HUES6 (cell line): ENCODE measurements at regions not wholly inside any gene's neighbourhood (a gene's known extent, or its start where the extent isn't known, plus 50 kb on each side); places are given as distances from the start of the nearest gene placed in this dataset.

ENCODE experiments used
- H3K27ac ChIP-seq: 2 replicates; pipeline ENCODE4 v1.7.0; 2013; ENCODE audit warnings: low read depth, mild to moderate bottlenecking, low read length, inconsistent platforms
- H3K27me3 ChIP-seq: 2 replicates; pipeline ENCODE4 v1.6.1; 2013; ENCODE audit warnings: low read length; ENCODE audit not compliant: control insufficient read depth, insufficient read depth
- H3K36me3 ChIP-seq: 2 replicates; pipeline ENCODE4 v1.6.1; 2013; ENCODE audit warnings: low read length; ENCODE audit not compliant: control insufficient read depth, insufficient read depth
- H3K4me1 ChIP-seq: 2 replicates; pipeline ENCODE4 v1.6.1; 2013; ENCODE audit warnings: low read length; ENCODE audit not compliant: control insufficient read depth, insufficient read depth
- H3K4me3 ChIP-seq: 2 replicates; pipeline ENCODE4 v1.5.1; 2013; ENCODE audit warnings: low read depth, low read length
- H3K9ac ChIP-seq: one replicate; pipeline ENCODE4 v1.6.1; 2013; ENCODE audit warnings: mild to moderate bottlenecking, low read length
- H3K9me3 ChIP-seq: 2 replicates; pipeline ENCODE4 v1.6.1; 2013; ENCODE audit warnings: low read depth, low read length; ENCODE audit not compliant: control insufficient read depth, insufficient read depth

- Histone ChIP-seq H3K4me3 (no peak overlapping the region), H3K27ac (no peak overlapping the region), H3K36me3 (no peaks in the 10 kb centered on the region), H3K9ac (no peak overlapping the region), H3K4me1 (peaks cover 10% of the 10 kb centered on the region), H3K9me3 (no peaks in the 10 kb centered on the region), H3K27me3 (no peaks in the 10 kb centered on the region)
Measured at GRCh38 chr17:70675070-70675590, 505.8 kb downstream of the KCNJ2 start.

- H3K4me3 ChIP-seq: no peak overlapping the region
- no peaks in the 10 kb centered on the region for H3K36me3 ChIP-seq
Measured at GRCh38 chr17:70677783-70678647, 508.7 kb downstream of the KCNJ2 start.

GRCh38 chr17:70678889-70679288 lies 509.6 kb downstream of the KCNJ2 start:
- no peak overlapping the region for H3K4me3 ChIP-seq
- no peaks in the 10 kb centered on the region for H3K9me3 ChIP-seq
- H3K27me3 ChIP-seq: no peaks in the 10 kb centered on the region

More at GRCh38 chr17:70677783-70678647, 508.7 kb downstream of the KCNJ2 start:
- H3K9me3 ChIP-seq: no peaks in the 10 kb centered on the region
- H3K27me3 ChIP-seq: no peaks in the 10 kb centered on the region
- no peak overlapping the region for H3K27ac ChIP-seq
- H3K4me1 ChIP-seq: peaks cover 10% of the 10 kb centered on the region
- H3K9ac ChIP-seq: no peak overlapping the region

GRCh38 chr17:70683936-70684335 lies 514.6 kb downstream of the KCNJ2 start:
- Histone ChIP-seq H3K27ac (no peak overlapping the region), H3K9me3 (peaks cover 2% of the 10 kb centered on the region; the same call in 1 of the 2 replicates), H3K4me1 (peaks cover 8% of the 10 kb centered on the region; the same call in 1 of the 2 replicates), H3K4me3 (no peak overlapping the region), H3K9ac (no peak overlapping the region), H3K27me3 (no peaks in the 10 kb centered on the region), H3K36me3 (no peaks in the 10 kb centered on the region)

More at GRCh38 chr17:70678889-70679288, 509.6 kb downstream of the KCNJ2 start:
- Histone ChIP-seq H3K36me3 (no peaks in the 10 kb centered on the region), H3K4me1 (peaks cover 14% of the 10 kb centered on the region), H3K9ac (no peak overlapping the region), H3K27ac (no peak overlapping the region)

GRCh38 chr17:70687421-70687820 lies 518.1 kb downstream of the KCNJ2 start:
- H3K9ac ChIP-seq: no peak overlapping the region
- H3K36me3 ChIP-seq: no peaks in the 10 kb centered on the region
- H3K27me3 ChIP-seq: no peaks in the 10 kb centered on the region
- peaks cover 8% of the 10 kb centered on the region; the same call in 1 of the 2 replicates for H3K4me1 ChIP-seq
- peaks cover 2% of the 10 kb centered on the region; the same call in 1 of the 2 replicates for H3K9me3 ChIP-seq
- H3K4me3 ChIP-seq: no peak overlapping the region
- H3K27ac ChIP-seq: no peak overlapping the region

- Histone ChIP-seq H3K36me3 (no peaks in the 10 kb centered on the region), H3K27me3 (no peaks in the 10 kb centered on the region), H3K9me3 (no peaks in the 10 kb centered on the region), H3K4me3 (no peak overlapping the region), H3K4me1 (no peaks in the 10 kb centered on the region), H3K9ac (no peak overlapping the region), H3K27ac (no peak overlapping the region)
Measured at GRCh38 chr17:70691150-70691549, 521.8 kb downstream of the KCNJ2 start.

GRCh38 chr17:70699408-70699807 lies 530.1 kb downstream of the KCNJ2 start:
- no peaks in the 10 kb centered on the region for H3K36me3 ChIP-seq
- no peak overlapping the region for H3K27ac ChIP-seq
- H3K9me3 ChIP-seq: 0 out of 2 replicates have a peak, but pooled peaks cover 5% of the 10 kb centered on the region
- no peak overlapping the region for H3K4me3 ChIP-seq
- H3K27me3 ChIP-seq: no peaks in the 10 kb centered on the region
- no peak overlapping the region for H3K9ac ChIP-seq
- no peaks in the 10 kb centered on the region for H3K4me1 ChIP-seq

- Histone ChIP-seq H3K27ac (no peak overlapping the region), H3K36me3 (no peaks in the 10 kb centered on the region), H3K9me3 (0 out of 2 replicates have a peak, but pooled peaks cover 5% of the 10 kb centered on the region)
Measured at GRCh38 chr17:70702683-70703255, 533.4 kb downstream of the KCNJ2 start.

GRCh38 chr17:70709596-70709995 lies 540.3 kb downstream of the KCNJ2 start:
- H3K9ac ChIP-seq: no peak overlapping the region
- H3K36me3 ChIP-seq: no peaks in the 10 kb centered on the region
- no peak overlapping the region for H3K4me3 ChIP-seq
- no peaks in the 10 kb centered on the region for H3K27me3 ChIP-seq
- H3K4me1 ChIP-seq: no peaks in the 10 kb centered on the region
- H3K27ac ChIP-seq: no peak overlapping the region
- H3K9me3 ChIP-seq: no peaks in the 10 kb centered on the region

More at GRCh38 chr17:70702683-70703255, 533.4 kb downstream of the KCNJ2 start:
- H3K27me3 ChIP-seq: no peaks in the 10 kb centered on the region
- no peaks in the 10 kb centered on the region for H3K4me1 ChIP-seq
- no peak overlapping the region for H3K4me3 ChIP-seq
- H3K9ac ChIP-seq: no peak overlapping the region

GRCh38 chr17:70713694-70714093 lies 544.4 kb downstream of the KCNJ2 start:
- H3K4me3 ChIP-seq: no peak overlapping the region
- no peaks in the 10 kb centered on the region for H3K36me3 ChIP-seq
- H3K9ac ChIP-seq: no peak overlapping the region
- no peak overlapping the region for H3K27ac ChIP-seq
- no peaks in the 10 kb centered on the region for H3K9me3 ChIP-seq
- no peaks in the 10 kb centered on the region for H3K27me3 ChIP-seq
- no peaks in the 10 kb centered on the region for H3K4me1 ChIP-seq

GRCh38 chr17:70716551-70716950 lies 547.2 kb downstream of the KCNJ2 start:
- no peak overlapping the region for H3K4me3 ChIP-seq
- no peaks in the 10 kb centered on the region for H3K27me3 ChIP-seq
- no peaks in the 10 kb centered on the region for H3K36me3 ChIP-seq
- H3K27ac ChIP-seq: no peak overlapping the region
- H3K9ac ChIP-seq: no peak overlapping the region
- no peaks in the 10 kb centered on the region for H3K9me3 ChIP-seq
- H3K4me1 ChIP-seq: no peaks in the 10 kb centered on the region
